Fibroblast of lung (primary cell): ENCODE measurements at regions not wholly inside any gene's neighbourhood (a gene's known extent, or its start where the extent isn't known, plus 50 kb on each side); places are given as distances from the start of the nearest gene placed in this dataset.

Experiments
- EZH2 ChIP-seq: IDR thresholded peaks from 2 replicates; pipeline ENCODE4 v1.5.1; 2012; ENCODE audit warnings: low read length, control low read depth, mild to moderate bottlenecking; ENCODE audit errors: missing control alignments
- TF ChIP-seq, protein P1 (sequence below), 2 donors: IDR thresholded peaks in 1 of 2; conservative IDR thresholded peaks in 1 of 2; 1 replicate in 1 of 2; 2 replicates in 1 of 2; pipeline ENCODE4 v1.5.1; 2011 to 2012; ENCODE audit warnings: low read length in 2 of 2, control low read depth in 1 of 2, inconsistent platforms in 1 of 2, low read depth in 1 of 2, mild to moderate bottlenecking in 1 of 2

DNA sequence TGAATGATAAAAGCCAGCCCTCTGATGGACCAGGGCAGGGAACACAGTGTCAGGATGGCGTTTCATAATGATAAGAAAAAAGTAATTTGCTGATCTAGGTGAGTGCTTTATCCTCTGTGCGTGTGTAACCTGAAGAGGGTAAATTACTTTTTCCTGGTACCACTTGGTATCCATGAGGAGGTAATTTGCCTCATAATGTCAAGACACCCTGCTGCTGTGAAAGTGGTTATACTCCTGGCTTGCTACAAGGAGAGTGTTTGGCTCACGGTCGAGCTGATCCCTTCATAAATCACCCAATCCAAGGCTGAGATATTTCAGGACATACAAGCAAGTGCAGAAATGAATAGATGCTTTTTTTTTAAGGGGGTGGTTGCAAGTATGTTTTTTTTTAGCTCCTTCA, 207.2 kb upstream of the PGR start:
- TF ChIP-seq, protein P1, sequence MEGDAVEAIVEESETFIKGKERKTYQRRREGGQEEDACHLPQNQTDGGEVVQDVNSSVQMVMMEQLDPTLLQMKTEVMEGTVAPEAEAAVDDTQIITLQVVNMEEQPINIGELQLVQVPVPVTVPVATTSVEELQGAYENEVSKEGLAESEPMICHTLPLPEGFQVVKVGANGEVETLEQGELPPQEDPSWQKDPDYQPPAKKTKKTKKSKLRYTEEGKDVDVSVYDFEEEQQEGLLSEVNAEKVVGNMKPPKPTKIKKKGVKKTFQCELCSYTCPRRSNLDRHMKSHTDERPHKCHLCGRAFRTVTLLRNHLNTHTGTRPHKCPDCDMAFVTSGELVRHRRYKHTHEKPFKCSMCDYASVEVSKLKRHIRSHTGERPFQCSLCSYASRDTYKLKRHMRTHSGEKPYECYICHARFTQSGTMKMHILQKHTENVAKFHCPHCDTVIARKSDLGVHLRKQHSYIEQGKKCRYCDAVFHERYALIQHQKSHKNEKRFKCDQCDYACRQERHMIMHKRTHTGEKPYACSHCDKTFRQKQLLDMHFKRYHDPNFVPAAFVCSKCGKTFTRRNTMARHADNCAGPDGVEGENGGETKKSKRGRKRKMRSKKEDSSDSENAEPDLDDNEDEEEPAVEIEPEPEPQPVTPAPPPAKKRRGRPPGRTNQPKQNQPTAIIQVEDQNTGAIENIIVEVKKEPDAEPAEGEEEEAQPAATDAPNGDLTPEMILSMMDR (conservative IDR thresholded peaks at IDR 0.05 in 1 of 2, IDR thresholded peaks at IDR 0.05 in 1 of 2; ENCODE audit: low read depth in 1 of 2, low read length in 2 of 2), result no peak
- no peak for TF ChIP-seq EZH2
